HCT116 (cell line): ENCODE measurements at regions not wholly inside any gene's neighbourhood (a gene's known extent, or its start where the extent isn't known, plus 50 kb on each side); places are given as distances from the start of the nearest gene placed in this dataset.

Experiments used
- ATAC-seq: fragments of 200-7000 bp; cut with Tn5 transposase; 2 replicates; pipeline ENCODE4 v1.9.1; 2020; ENCODE audit warnings: mild to moderate bottlenecking, moderate library complexity
- BruUV-seq: library from RNA; stranded (reverse); fragments of 400-500 nt; replicated peaks from 2 replicates; lab custom pipeline; 2021; lab: Mats Ljungman, UMichigan
- CTCF ChIA-PET: fragments of 300-600 bp; sonication (Branson Sonifier 250); formaldehyde crosslinking; loops from one replicate; lab custom pipeline; 2021; ENCODE audit warnings: antibody characterized with exemption; lab: Charles Lee
- POLR2A ChIA-PET: fragments of 300-600, 350-600 bp; sonication (Branson Sonifier 250); formaldehyde crosslinking; loops from one replicate; lab custom pipeline; 2021; ENCODE audit warnings: antibody characterized with exemption; lab: Charles Lee
- RAD21 ChIA-PET, 2 experiments: fragments of 300-600 bp; sonication (Branson Sonifier 250); formaldehyde crosslinking; loops; one replicate each; lab custom pipeline; 2023; ENCODE audit warnings: low total read pairs in 2 of 2; ENCODE audit not compliant: uncharacterized antibody in 2 of 2, unreplicated experiment in 2 of 2, low non-redundant PET in 1 of 2; lab: Charles Lee
- DNase-seq: peaks from one replicate; pipeline ENCODE4 v3.0.0-alpha.2; 2010; ENCODE audit warnings: low read depth, low spot score
- H2AFZ ChIP-seq: fragments of 200-600 bp; shearing (Covaris generic), sonication (generic); 2 replicates; pipeline ENCODE4 v1.6.1; 2017; ENCODE audit warnings: low read depth, mixed run types, mixed read lengths, antibody characterized with exemption, low read length; ENCODE audit not compliant: poor library complexity, severe bottlenecking
- H3K27ac ChIP-seq: 2 replicates; pipeline ENCODE4 v1.5.1; 2012; ENCODE audit warnings: low read depth, low read length
- H3K27me3 ChIP-seq: fragments of 200-600 bp; sonication (generic); 2 replicates; pipeline ENCODE4 v1.6.1; 2016; ENCODE audit warnings: mixed run types, low read length, mixed read lengths; ENCODE audit not compliant: insufficient read depth
- H3K36me3 ChIP-seq, 2 experiments: fragments of 200-500 bp in 1 of 2; fragments of 200-600 bp in 1 of 2; sonication (Bioruptor generic) in 1 of 2; sonication (generic) in 1 of 2; 2 replicates each; pipeline versions ENCODE4 v1.5.1 to v1.6.1; 2014 to 2016; ENCODE audit warnings: low read length in 2 of 2, inconsistent platforms in 1 of 2, mixed read lengths in 1 of 2, mixed run types in 1 of 2; ENCODE audit not compliant: insufficient read depth in 2 of 2, control insufficient read depth in 1 of 2
- H3K4me1 ChIP-seq, 2 experiments: fragments of 200-600 bp in 1 of 2; sonication (generic) in 1 of 2; 2 replicates each; pipeline versions ENCODE4 v1.5.1 to v1.6.1; 2012 to 2017; ENCODE audit warnings: low read length in 2 of 2, inconsistent platforms in 1 of 2, mild to moderate bottlenecking in 1 of 2, mixed read lengths in 1 of 2, mixed run types in 1 of 2, moderate library complexity in 1 of 2; ENCODE audit not compliant: insufficient read depth in 2 of 2, control insufficient read depth in 1 of 2
- H3K4me2 ChIP-seq: fragments of 200-600 bp; sonication (generic); 2 replicates; pipeline ENCODE4 v1.6.1; 2017; ENCODE audit warnings: mixed run types, low read length, mixed read lengths
- H3K4me3 ChIP-seq, 2 experiments: fragments of 200-600 bp in 1 of 2; sonication (generic) in 1 of 2; replicated peaks in 1 of 2; 2 replicates each; pipeline ENCODE4 v1.5.1; 2011 to 2016; ENCODE audit warnings: low read length in 2 of 2, control low read depth in 1 of 2, low read depth in 1 of 2, mild to moderate bottlenecking in 1 of 2, mixed read lengths in 1 of 2, mixed run types in 1 of 2
- H3K79me2 ChIP-seq: fragments of 200-600 bp; sonication (generic); 2 replicates; pipeline ENCODE4 v1.6.1; 2017; ENCODE audit warnings: mild to moderate bottlenecking, mixed run types, low read length, moderate library complexity, mixed read lengths; ENCODE audit not compliant: insufficient read depth
- H3K9ac ChIP-seq: fragments of 200-600 bp; sonication (generic); 2 replicates; pipeline ENCODE4 v1.6.1; 2016; ENCODE audit warnings: low read length, mixed read lengths
- H3K9me2 ChIP-seq: fragments of 200-600 bp; sonication (generic), shearing (Covaris generic); 2 replicates; pipeline ENCODE4 v1.6.1; 2017; ENCODE audit warnings: mixed run types, mild to moderate bottlenecking, moderate library complexity; ENCODE audit not compliant: insufficient read depth
- H3K9me3 ChIP-seq, 2 experiments: fragments of 200-500 bp in 1 of 2; fragments of 200-600 bp in 1 of 2; sonication (Bioruptor generic) in 1 of 2; sonication (generic) in 1 of 2; 2 replicates each; pipeline ENCODE4 v1.6.1; 2014 to 2017; ENCODE audit warnings: low read length in 2 of 2, mixed read lengths in 2 of 2, inconsistent platforms in 1 of 2, low read depth in 1 of 2, mild to moderate bottlenecking in 1 of 2, mixed run types in 1 of 2, moderate library complexity in 1 of 2; ENCODE audit not compliant: control insufficient read depth in 1 of 2, insufficient read depth in 1 of 2
- H4K20me1 ChIP-seq: fragments of 200-600 bp; sonication (generic), shearing (Covaris generic); 2 replicates; pipeline ENCODE4 v1.6.1; 2017; ENCODE audit warnings: mixed run types, mild to moderate bottlenecking, moderate library complexity; ENCODE audit not compliant: insufficient read depth
- CEBPB ChIP-seq: IDR thresholded peaks from 2 replicates; pipeline ENCODE4 v1.6.1; 2012; ENCODE audit warnings: low read depth
- EGR1 ChIP-seq: IDR thresholded peaks from 2 replicates; pipeline ENCODE4 v1.6.1; 2012; ENCODE audit warnings: low read depth
- ELF1 ChIP-seq: IDR thresholded peaks from 2 replicates; pipeline ENCODE4 v1.6.1; 2012; ENCODE audit warnings: low read depth, borderline replicate concordance
- EZH2 ChIP-seq: fragments of 200-600 bp; sonication (generic); IDR thresholded peaks from 2 replicates; pipeline ENCODE4 v1.6.1; 2017; ENCODE audit warnings: antibody characterized with exemption, mixed run types
- EZH2phosphoT487 ChIP-seq: fragments of 200-600 bp; IDR thresholded peaks from 2 replicates; pipeline ENCODE4 v1.6.1; 2018; ENCODE audit warnings: antibody characterized with exemption, borderline replicate concordance
- FOSL1 ChIP-seq: IDR thresholded peaks from 2 replicates; pipeline ENCODE4 v1.6.1; 2012; ENCODE audit warnings: low read depth
- POLR2A ChIP-seq: IDR thresholded peaks from 2 replicates; pipeline ENCODE4 v1.7.0; 2011; ENCODE audit warnings: borderline replicate concordance; ENCODE audit not compliant: insufficient read depth, insufficient read length; ENCODE audit errors: extremely low read depth
- POLR2AphosphoS5 ChIP-seq: IDR thresholded peaks from 2 replicates; pipeline ENCODE4 v1.6.1; 2011; ENCODE audit warnings: mild to moderate bottlenecking, low read depth, low read length, moderate library complexity
- REST ChIP-seq: IDR thresholded peaks from 2 replicates; pipeline ENCODE4 v1.6.1; 2012; ENCODE audit warnings: low read depth
- SIN3A ChIP-seq: IDR thresholded peaks from 2 replicates; pipeline ENCODE4 v1.6.1; 2012; ENCODE audit warnings: low read depth
- SRF ChIP-seq: IDR thresholded peaks from 2 replicates; pipeline ENCODE4 v1.6.1; 2012; ENCODE audit warnings: low read depth
- YY1 ChIP-seq: IDR thresholded peaks from 2 replicates; pipeline ENCODE4 v1.6.1; 2011; ENCODE audit warnings: low read length, low read depth, moderate library complexity, mild to moderate bottlenecking; ENCODE audit not compliant: insufficient replicate concordance; ENCODE audit errors: extremely low read depth
- ZFX ChIP-seq: fragments of 450-650 bp; IDR thresholded peaks from 2 replicates; pipeline ENCODE4 v1.6.1; 2017
- intact Hi-C: fragments of 100-400 bp; cut with micrococcal nuclease; formaldehyde crosslinking; loops from 2 replicates; pipeline ENCODE4 v1.10.0; 2022
- TF ChIP-seq, protein P1 (sequence below): IDR thresholded peaks from 2 replicates; pipeline ENCODE4 v1.6.1; 2012

GRCh38 chr22:27273853-27274252, 527.7 kb downstream of the MN1 start:
- TF ChIP-seq SRF: no peak
- no peak for TF ChIP-seq REST
- Histone ChIP-seq H3K4me2 (no peak overlapping the region), H3K79me2 (no peaks in the 10 kb centered on the region), H3K36me3 (no peaks in the 10 kb centered on the region), H3K9me3 (no peaks in the 10 kb centered on the region), H4K20me1 (no peaks in the 10 kb centered on the region), H2AFZ (no peak overlapping the region), H3K27ac (no peak overlapping the region), H3K9ac (no peak overlapping the region), H3K4me3 (no peak overlapping the region), H3K27me3 (peaks cover 40% of the 10 kb centered on the region), H3K9me2 (no peaks in the 10 kb centered on the region), H3K4me1 (no peaks in the 10 kb centered on the region)
- ChIA-PET CTCF (no interaction called here), POLR2A (no interaction called here), RAD21 (no interaction called here)
- intact Hi-C loops: no loop called here
- no peak for ATAC-seq
- no TSS peak for BruUV-seq
- no peak for DNase-seq

- BruUV-seq: no TSS peak
- H3K27me3 ChIP-seq: peaks cover 33% of the 10 kb centered on the region
- ChIA-PET CTCF (no interaction called here), POLR2A (no interaction called here), RAD21 (no interaction called here)
- no peaks in the 10 kb centered on the region for H4K20me1 ChIP-seq
- H2AFZ ChIP-seq: no peak overlapping the region
- no peaks in the 10 kb centered on the region for H3K4me1 ChIP-seq
- no peak overlapping the region for H3K4me3 ChIP-seq
- no peak overlapping the region for H3K27ac ChIP-seq
- H3K9me3 ChIP-seq: no peaks in the 10 kb centered on the region
- DNase-seq (no peak), ATAC-seq (no peak)
- H3K79me2 ChIP-seq: no peaks in the 10 kb centered on the region
- no peaks in the 10 kb centered on the region for H3K9me2 ChIP-seq
- H3K4me2 ChIP-seq: no peak overlapping the region
- intact Hi-C loops: no loop called here
- no peak overlapping the region for H3K9ac ChIP-seq
- H3K36me3 ChIP-seq: no peaks in the 10 kb centered on the region
- TF ChIP-seq ELF1: no peak
- TF ChIP-seq SRF: no peak
- no peak for TF ChIP-seq EZH2phosphoT487
- TF ChIP-seq, protein P1, sequence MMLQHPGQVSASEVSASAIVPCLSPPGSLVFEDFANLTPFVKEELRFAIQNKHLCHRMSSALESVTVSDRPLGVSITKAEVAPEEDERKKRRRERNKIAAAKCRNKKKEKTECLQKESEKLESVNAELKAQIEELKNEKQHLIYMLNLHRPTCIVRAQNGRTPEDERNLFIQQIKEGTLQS: no peak
- no peak for TF ChIP-seq POLR2AphosphoS5
- TF ChIP-seq ZFX: no peak
- no peak for TF ChIP-seq CEBPB
- TF ChIP-seq EGR1: no peak
- TF ChIP-seq POLR2A: no peak
- no peak for TF ChIP-seq SIN3A
- TF ChIP-seq EZH2: no peak
- TF ChIP-seq YY1: no peak
- TF ChIP-seq REST: no peak
- TF ChIP-seq FOSL1: no peak
Observed at GRCh38 chr22:27274770-27275449, 526.6 kb downstream of the MN1 start.
